Right forelimb (tissue), 1 donor: ENCODE measurements at regions not wholly inside any gene's neighbourhood (a gene's known extent, or its start where the extent isn't known, plus 50 kb on each side); places are given as distances from the start of the nearest gene placed in this dataset.

ENCODE experiments used
- DNase-seq: peaks from one replicate; pipeline ENCODE4 v3.0.0-alpha.2; 2018

- DNase-seq, result no peak
Observed at GRCh38 chr2:217183471-217183870, 323.6 kb upstream of the TNP1 start.

- DNase-seq, result no peak
Observed at GRCh38 chr2:217182926-217183325, 323.1 kb upstream of the TNP1 start.

GRCh38 chr2:217181512-217181911 is 321.6 kb upstream of the TNP1 start:
- no peak for DNase-seq

- no peak for DNase-seq
Observed at GRCh38 chr2:217179854-217180253, 320.0 kb upstream of the TNP1 start.

GRCh38 chr2:217178341-217178740 is 318.5 kb upstream of the TNP1 start:
- no peak for DNase-seq

- DNase-seq, result no peak
Observed at GRCh38 chr2:217177720-217178119, 317.9 kb upstream of the TNP1 start.

- no peak for DNase-seq
Observed at GRCh38 chr2:217171874-217172273, 312.0 kb upstream of the TNP1 start.

- DNase-seq, result peak; percentile 65
Observed at GRCh38 chr2:217168496-217168895, 308.6 kb upstream of the TNP1 start.

GRCh38 chr2:217167531-217167930 is 307.7 kb upstream of the TNP1 start:
- DNase-seq, result no peak

GRCh38 chr2:217166241-217166850 is 306.5 kb upstream of the TNP1 start:
- no peak for DNase-seq

GRCh38 chr2:217165547-217165946 is 305.7 kb upstream of the TNP1 start:
- DNase-seq, result no peak

GRCh38 chr2:217163987-217164386 is 304.1 kb upstream of the TNP1 start:
- no peak for DNase-seq

GRCh38 chr2:217162533-217162932 is 302.7 kb upstream of the TNP1 start:
- DNase-seq, result no peak

- DNase-seq, result no peak
Observed at GRCh38 chr2:217160978-217161973, 301.4 kb upstream of the TNP1 start.

- no peak for DNase-seq
Observed at GRCh38 chr2:217160103-217160743, 300.4 kb upstream of the TNP1 start.

GRCh38 chr2:217158928-217159327 is 299.1 kb upstream of the TNP1 start:
- DNase-seq, result no peak

GRCh38 chr2:217157581-217157980 is 297.7 kb upstream of the TNP1 start:
- DNase-seq, result no peak

GRCh38 chr2:217156801-217157200 is 296.9 kb upstream of the TNP1 start:
- no peak for DNase-seq

GRCh38 chr2:217154923-217155322 is 295.1 kb upstream of the TNP1 start:
- no peak for DNase-seq

GRCh38 chr2:217153510-217153909 is 293.6 kb upstream of the TNP1 start:
- DNase-seq, result no peak

- no peak for DNase-seq
Observed at GRCh38 chr2:217152831-217153230, 293.0 kb upstream of the TNP1 start.

- no peak for DNase-seq
Observed at GRCh38 chr2:217151509-217152206, 291.8 kb upstream of the TNP1 start.

- no peak for DNase-seq
Observed at GRCh38 chr2:217150236-217150635, 290.4 kb upstream of the TNP1 start.
